ENCODE measurements at regions not wholly inside any gene's neighbourhood (a gene's known extent, or its start where the extent isn't known, plus 50 kb on each side); places are given as distances from the start of the nearest gene placed in this dataset.

DNA sequence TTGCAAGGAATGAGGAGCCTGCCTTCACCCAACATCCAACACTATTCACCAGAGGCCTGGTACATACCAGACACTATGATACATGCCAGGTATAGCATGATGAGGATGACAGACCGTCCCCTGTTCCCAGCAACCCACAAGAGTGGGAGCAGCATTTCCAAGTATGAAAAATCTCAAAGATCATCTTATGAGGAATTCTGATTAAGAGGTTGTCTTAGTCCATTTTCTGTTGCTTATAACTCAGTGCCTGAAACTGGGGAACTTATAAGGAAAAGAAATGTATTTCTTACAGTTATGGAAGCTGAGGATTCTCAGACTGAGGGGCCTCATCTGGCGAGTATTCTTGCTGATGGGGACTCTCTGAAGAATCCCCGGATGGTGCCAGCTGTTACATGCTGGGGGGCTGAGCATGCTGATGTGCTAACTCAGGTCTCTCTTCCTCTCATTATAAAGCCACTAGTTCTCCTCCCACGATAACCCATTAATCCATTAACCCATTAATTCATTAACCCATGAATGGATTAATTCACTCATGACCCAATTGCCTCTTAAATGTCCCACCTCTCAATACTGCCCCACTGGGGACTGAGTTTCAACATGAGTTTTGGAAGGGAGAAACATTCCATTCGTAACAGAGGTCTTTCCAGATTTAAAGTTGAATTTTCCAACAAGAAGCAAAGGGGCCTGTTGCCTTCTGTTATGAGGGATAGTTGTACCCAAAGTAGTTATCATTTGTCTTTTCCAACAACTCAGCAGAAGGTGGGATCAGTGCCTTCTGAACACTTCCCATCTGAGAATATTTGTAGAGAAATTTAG is 173.9 kb downstream of the HERPUD2 start:
- TF ChIP-seq EZH2 (IDR thresholded peaks at IDR 0.05; ENCODE audit: borderline replicate concordance, low read depth, low read length, severe bottlenecking), result no peak
- TF ChIP-seq, protein P1, sequence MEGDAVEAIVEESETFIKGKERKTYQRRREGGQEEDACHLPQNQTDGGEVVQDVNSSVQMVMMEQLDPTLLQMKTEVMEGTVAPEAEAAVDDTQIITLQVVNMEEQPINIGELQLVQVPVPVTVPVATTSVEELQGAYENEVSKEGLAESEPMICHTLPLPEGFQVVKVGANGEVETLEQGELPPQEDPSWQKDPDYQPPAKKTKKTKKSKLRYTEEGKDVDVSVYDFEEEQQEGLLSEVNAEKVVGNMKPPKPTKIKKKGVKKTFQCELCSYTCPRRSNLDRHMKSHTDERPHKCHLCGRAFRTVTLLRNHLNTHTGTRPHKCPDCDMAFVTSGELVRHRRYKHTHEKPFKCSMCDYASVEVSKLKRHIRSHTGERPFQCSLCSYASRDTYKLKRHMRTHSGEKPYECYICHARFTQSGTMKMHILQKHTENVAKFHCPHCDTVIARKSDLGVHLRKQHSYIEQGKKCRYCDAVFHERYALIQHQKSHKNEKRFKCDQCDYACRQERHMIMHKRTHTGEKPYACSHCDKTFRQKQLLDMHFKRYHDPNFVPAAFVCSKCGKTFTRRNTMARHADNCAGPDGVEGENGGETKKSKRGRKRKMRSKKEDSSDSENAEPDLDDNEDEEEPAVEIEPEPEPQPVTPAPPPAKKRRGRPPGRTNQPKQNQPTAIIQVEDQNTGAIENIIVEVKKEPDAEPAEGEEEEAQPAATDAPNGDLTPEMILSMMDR (IDR thresholded peaks at IDR 0.05; ENCODE audit: borderline replicate concordance, extremely low read depth, low read length, poor library complexity, severe bottlenecking), result no peak

Measured in DND-41 (cell line).